Middle frontal gyrus (tissue), 1 donor: ENCODE measurements at regions not wholly inside any gene's neighbourhood (a gene's known extent, or its start where the extent isn't known, plus 50 kb on each side); places are given as distances from the start of the nearest gene placed in this dataset.
"Not testable (repeated sequence)": the region's sequence is repeated elsewhere in the genome, so short reads cannot be mapped to it uniquely, and the experiment has no call there.

Experiments
- DNase-seq: peaks from one replicate; pipeline ENCODE4 v3.0.0-alpha.2; 2015; ENCODE audit warnings: low spot score; ENCODE audit errors: extremely low spot score

- DNase-seq = no peak
Measured at GRCh38 chr1:143643148-143643885, 328.5 kb downstream of the FAM72C start.

- DNase-seq = no peak
Measured at GRCh38 chr1:143625886-143626285, 345.9 kb downstream of the FAM72C start.

GRCh38 chr1:143619851-143620250 is 351.9 kb downstream of the FAM72C start:
- no peak for DNase-seq

- DNase-seq = no peak
Measured at GRCh38 chr1:143611159-143611558, 360.6 kb downstream of the FAM72C start.

DNA sequence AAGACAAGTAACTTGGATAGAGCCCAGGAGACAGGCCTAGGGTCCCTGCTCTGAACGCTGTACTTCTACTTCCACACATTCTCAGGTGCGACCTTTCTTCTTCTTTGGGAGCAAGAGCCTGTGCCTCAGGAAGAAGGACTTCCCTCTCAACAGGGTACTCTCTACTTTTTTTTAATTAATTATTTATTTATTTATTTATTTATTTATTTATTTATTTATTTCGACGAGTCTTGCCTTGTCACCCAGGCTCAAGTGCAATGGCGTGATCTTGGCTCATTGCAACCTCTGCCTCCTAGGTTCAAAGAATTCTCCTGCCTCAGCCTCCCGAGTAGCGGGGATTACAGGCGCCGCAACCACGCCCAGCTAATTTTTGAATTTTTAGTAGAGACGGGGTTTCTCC is 361.6 kb downstream of the FAM72C start:
- DNase-seq = no peak

DNA sequence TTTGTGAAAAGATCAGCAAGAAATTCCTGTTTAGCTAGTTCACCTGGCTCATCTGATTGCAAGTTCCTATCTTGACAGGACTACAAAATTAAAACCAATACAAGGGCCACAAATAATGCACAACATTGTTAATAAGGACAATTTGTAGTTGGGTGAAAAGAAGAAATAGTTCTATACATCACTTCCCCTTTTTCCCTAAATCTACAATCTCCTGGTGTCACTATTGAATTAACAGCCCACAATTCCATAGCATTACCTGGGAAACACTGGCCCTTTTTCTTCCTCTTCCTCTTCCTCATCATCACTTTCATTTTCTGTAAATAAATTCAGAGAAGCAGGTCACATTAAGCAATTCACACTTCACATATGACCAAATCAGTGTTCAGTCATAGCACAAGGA is 366.9 kb downstream of the FAM72C start:
- DNase-seq = no peak

DNA sequence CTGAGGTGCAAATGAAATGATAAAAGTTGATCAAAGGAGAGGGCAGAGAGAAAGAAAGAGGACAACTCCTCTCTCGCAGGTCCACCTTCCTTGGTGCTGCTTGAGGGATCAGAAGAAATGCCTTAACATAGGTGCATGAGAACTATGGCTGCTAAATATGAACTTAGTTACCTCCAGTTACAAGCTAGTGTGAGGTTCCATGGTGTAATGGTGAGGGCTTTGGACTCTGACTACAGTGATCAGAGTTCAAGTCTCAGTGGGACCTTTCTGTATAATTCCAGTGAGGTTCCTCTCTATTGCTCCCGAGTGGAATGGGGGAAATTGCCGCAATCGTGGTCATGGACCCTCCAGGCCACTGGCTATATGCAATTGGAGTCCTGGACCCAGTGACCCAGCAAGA is 387.3 kb downstream of the FAM72C start:
- no peak for DNase-seq

DNA sequence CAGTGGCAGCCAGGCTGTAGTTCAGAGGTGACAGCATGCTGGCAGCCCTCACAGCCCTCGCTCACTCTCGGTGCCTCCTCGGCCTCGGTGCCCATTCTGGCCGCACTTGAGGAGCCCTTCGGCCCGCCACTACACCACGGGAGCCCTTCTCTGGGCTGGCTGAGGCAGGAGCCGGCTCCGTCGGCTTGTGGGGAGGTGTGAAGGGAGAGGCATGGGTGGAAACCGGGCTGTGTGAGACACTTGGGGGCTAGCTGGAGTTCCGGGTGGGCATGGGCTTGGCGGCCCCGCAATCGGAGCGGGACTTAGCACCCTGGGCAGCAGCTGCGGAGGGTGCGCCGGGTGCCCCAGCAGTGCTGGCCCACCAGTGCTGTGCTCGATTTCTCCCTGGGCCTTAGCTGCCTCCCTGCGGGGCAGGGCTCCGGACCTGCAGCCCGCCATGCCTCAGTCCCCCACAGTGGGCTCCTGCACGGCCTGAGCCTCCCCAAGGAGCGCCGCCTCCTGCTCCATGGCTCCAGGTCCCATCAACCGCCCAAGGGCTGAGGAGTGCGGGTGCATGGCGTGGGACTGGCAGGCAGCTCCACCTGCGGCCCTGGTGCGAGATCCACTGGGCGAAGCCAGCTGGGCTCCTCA is 396.8 kb downstream of the FAM72C start:
- no peak for DNase-seq

- DNase-seq = not testable (repeated sequence)
Measured at GRCh38 chr1:143572661-143573060, 399.1 kb downstream of the FAM72C start.

- DNase-seq = not testable (repeated sequence)
Measured at GRCh38 chr1:143563761-143564160, 408.0 kb downstream of the FAM72C start.

DNA sequence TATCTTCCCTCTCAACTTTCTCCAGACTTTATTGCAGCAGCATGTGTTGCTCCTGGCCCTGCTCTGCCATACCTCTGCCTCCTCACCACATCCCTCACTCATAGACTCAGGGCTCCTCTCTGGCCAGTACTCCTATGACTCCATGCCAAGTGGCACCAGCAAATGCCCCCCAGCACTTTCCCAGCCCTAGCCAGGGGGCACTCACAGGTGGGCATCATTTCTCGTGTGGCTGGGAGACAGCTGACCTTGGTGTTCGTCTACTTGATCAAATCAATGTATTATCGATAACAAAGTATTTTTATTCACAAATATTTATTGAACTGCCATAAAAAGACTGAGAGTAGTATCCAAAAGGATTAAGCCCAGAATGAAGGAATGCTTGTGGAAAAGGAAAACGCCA is 418.2 kb downstream of the FAM72C start:
- DNase-seq = no peak

DNA sequence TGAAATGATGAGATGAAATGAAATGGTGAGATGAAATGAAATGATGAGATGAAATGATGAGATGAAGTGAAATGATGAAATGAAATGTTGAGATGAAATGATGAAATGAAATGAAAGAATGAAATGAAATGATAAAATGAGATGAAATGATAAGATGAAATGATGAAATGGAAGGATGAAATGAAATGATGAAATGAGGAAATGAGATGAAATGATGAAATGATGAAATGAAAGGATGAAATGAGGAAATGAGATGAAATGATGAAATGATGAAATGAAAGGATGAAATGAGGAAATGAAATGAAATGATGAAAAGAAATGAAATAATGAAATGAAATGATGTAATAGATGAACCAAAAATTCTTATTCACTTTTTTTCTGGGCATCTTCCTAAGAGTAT is 467.1 kb downstream of the FAM72C start:
- not testable (repeated sequence) for DNase-seq

GRCh38 chr1:143504080-143504479 is 467.7 kb downstream of the FAM72C start:
- not testable (repeated sequence) for DNase-seq

- DNase-seq = not testable (repeated sequence)
Measured at GRCh38 chr1:143503048-143503447, 468.7 kb downstream of the FAM72C start.

DNA sequence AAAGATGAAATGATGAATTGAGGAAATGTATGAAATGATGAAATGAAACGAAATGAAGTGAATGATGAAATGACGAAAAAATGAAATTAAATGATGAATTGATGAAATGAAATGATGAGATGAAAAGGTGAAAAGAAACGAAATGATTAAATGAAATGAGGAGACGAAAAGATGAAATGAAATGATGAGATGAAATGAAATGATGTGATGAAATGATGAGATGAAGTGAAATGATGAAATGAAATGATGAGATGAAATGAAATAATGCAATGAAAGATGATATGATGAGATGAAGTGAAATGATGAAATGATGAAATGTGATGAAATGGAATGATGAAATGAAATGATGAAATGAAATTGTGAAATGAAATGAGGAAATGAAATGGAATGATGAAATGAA is 469.7 kb downstream of the FAM72C start:
- not testable (repeated sequence) for DNase-seq

GRCh38 chr1:143498059-143498749 is 473.6 kb downstream of the FAM72C start:
- DNase-seq = not testable (repeated sequence)

- no peak for DNase-seq
Measured at GRCh38 chr1:143497374-143497747, 474.4 kb downstream of the FAM72C start.

- not testable (repeated sequence) for DNase-seq
Measured at GRCh38 chr1:143496526-143497373, 475.0 kb downstream of the FAM72C start.
